Central memory CD4-positive, alpha-beta T cell (primary cell): ENCODE measurements at regions not wholly inside any gene's neighbourhood (a gene's known extent, or its start where the extent isn't known, plus 50 kb on each side); places are given as distances from the start of the nearest gene placed in this dataset.
"Not testable (repeated sequence)": the region's sequence is repeated elsewhere in the genome, so short reads cannot be mapped to it uniquely, and the experiment has no call there.

Source experiments
- DNase-seq: peaks from one replicate; pipeline ENCODE4 v3.0.0; 2022

- DNase-seq: peak; percentile 66
Observed at GRCh38 chr2:44087036-44087713, 81.5 kb upstream of the PPM1B start.

DNA sequence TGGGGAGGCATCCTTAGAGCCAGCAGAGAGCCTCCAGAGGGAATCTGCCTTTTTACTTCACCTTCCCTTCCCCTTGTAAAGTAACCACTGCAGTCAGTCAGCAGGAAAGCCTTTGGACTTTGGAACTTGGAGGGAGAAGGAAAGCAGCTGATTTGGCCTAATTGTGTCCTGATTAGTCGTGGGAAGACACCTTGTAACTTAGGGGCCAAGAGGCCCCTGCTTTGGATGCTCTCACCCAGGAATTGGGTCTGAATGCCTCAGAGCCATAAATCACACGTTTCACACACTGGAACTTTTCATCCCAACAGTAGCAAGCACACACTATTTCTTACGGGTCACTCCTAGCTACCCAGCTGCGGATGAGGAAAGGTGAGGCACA lies 81.0 kb upstream of the PPM1B start:
- no peak for DNase-seq

DNA sequence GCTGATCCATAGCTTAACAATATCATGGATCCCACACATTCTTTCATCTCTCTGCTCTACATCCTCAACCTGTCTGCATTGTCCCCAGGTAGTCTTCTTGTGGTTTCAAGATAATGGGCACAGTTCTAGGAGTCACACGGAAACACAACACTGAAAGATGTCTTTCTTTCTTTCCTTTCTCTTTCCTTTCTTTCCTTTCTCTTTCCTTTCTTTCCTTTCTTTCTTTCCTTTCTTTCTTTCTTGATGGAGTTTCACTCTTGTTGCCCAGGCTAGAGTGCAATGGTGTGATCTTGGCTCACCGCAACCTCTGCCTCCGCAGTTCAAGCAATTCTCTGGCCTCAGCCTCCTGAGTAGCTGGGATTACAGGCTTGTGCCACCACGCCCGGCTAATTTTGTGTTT lies 76.2 kb upstream of the PPM1B start:
- DNase-seq: not testable (repeated sequence)

GRCh38 chr2:44093970-44094369 lies 74.7 kb upstream of the PPM1B start:
- DNase-seq: no peak

GRCh38 chr2:44097322-44097907 lies 71.3 kb upstream of the PPM1B start:
- no peak for DNase-seq

DNA sequence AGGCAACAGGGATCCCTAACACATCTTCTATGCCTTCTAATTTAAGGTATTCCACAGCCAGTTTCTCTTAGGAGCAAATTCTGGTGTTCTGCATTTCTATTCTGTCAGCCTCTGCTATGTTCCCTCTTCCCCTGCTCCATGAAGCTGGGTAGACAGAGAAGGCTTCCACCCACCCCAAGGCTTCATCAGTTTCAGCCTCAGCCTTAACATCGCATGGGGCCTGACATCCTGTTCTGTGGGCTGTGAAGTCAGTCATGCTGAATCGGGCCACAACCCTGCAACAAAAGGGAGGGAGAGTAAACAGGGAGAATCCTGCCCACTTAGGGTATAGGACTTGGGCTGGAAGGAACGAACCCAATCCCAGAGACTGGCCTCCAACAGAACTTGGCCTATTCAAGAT lies 70.6 kb upstream of the PPM1B start:
- DNase-seq: no peak

DNA sequence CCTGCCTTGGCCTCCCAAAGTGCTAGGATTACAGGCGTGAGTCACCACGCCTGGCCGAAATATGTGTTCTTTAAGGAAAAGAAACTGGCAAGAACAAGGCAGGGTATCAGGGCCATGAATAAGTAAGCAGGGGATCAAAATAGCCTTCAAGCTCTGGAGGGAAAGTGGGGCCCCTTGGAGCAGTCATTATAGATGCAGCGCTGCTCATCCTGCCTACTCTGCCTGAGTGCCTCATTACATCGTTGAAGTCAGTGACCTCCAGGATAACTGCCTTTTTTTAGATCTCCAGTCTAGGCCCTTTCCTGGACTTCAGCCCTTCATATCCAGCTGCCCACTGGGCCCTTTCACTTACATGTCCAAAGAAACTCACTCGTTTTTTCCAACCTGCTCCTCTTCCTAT lies 69.8 kb upstream of the PPM1B start:
- DNase-seq: no peak

DNA sequence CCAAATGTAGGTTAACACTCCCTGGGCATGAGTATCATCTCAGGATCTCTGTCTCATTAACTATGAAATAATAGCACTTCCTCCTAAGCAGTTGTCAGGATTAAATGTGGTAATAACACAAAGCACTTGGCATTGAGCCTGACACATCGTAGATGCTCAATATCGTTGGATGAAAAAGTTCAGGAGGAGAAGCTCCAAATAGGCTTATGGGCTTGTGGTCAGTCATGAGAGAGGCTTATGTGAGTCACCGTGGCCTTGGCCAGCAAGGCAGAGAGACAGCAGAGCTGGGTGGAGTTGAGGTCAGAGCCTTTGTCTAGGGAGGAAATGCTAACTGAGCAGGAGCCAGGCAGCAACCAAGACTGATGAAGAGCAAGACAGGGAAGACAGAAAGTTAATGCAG lies 68.3 kb upstream of the PPM1B start:
- DNase-seq: no peak

DNA sequence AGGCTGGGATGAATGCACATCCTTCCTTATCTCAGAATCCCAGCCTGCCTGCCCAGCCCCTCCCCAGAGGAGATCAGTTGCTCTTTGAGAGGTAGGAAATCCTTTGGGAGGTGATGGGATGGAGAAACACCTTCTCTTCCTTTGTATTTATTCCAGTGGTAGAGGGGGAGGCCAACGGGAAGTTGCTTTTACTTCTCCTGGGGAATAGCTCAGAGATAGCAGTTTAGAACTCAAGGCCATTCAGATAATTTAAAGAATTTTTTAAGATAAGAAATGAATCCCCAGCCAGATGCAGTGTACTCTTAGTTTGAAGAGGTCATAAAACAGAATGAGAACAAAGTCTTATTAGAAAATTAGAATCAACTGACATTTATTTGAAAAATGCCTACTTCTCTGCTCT lies 67.4 kb upstream of the PPM1B start:
- DNase-seq: no peak

- no peak for DNase-seq
Observed at GRCh38 chr2:44102790-44103562, 65.7 kb upstream of the PPM1B start.

DNA sequence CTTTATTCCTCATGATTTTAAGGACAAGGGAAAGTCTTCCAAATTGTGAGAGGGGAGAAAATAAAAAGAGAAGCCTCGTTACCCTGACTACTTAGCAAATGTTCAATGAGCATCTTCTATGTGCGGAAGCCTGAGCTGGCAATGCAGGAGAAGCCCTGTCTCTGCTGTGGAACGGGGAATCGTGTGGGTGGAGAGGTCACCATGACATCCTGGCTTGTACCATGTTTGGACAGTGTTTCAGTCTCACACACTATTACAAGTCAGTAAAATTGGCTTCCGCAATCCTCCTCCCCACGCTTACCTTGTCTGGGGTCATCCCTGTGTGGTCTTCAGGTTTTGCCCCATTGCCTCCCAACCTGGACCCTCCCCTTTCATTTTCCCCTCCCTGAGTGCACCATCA lies 65.0 kb upstream of the PPM1B start:
- DNase-seq: no peak

DNA sequence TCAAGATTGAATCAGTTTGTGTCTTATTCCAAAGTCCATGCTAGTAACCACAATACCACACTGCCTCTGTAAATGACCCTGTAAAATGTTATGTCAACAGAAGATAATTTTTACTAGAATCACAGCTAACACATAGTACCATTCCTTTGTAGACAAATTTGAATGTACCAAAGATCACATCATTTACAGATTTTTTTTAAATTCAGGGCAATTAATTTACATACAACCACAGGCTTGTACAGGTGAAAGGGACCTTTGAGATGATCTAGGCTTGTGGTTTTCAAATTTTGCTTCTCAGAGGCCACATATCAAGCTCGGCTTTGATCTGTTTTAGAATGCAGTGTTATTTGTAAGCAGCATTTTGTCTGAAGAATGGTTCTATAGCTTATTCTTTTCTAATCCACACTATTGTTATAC lies 63.8 kb upstream of the PPM1B start:
- no peak for DNase-seq

GRCh38 chr2:44106509-44106908 lies 62.2 kb upstream of the PPM1B start:
- not testable (repeated sequence) for DNase-seq

DNA sequence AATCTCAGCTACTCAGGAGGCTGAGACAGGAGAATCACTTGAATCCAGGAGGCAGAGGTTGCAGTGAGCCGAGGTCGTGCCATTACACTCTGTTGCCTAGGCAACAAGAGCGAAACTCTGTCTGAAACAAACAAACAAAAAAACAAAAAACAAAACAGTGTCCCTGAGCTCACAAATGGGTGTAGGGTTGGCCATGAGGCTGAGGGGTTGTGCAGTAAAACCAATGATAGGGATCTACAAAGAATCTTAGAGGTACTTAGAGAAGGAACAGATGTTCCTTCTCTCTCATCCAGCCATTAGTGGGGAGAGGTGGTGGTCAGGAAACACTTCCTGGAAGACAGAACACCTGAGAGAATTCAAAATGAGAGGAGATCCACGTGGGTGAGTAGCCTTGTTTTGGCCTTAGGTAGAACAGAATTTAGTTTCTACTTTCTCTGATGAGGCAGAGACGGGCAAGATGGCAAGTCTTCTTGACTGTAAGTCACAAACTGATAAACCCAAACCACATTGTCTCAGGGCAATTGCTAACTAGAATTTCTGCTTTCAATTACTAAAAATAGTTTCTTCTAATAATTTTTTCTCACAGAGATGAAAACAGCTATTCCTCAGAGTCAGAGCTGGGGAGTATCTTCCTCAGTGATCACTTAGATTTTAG lies 61.5 kb upstream of the PPM1B start:
- DNase-seq: no peak

GRCh38 chr2:44107974-44108373 lies 60.7 kb upstream of the PPM1B start:
- DNase-seq: no peak

- no peak for DNase-seq
Observed at GRCh38 chr2:44109166-44109565, 59.5 kb upstream of the PPM1B start.

DNA sequence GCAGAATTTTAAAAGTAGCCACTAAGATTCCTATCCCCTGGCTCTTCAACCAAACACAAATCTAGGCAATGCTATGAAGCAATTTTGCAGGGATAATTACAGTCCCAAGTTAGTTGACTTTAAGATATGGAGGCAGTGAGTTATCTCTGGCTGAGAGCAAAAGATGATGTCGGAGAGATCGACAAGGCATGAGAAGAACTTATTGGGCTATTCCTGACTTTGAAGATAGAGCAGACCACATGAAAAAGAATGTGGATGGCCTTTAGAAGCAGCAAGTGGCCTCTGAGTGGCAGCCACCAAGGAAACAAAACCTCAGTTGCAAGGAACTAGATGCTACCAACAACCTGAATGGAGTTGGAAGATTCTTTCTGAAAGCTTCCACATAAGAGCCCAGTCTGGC lies 58.2 kb upstream of the PPM1B start:
- no peak for DNase-seq

DNA sequence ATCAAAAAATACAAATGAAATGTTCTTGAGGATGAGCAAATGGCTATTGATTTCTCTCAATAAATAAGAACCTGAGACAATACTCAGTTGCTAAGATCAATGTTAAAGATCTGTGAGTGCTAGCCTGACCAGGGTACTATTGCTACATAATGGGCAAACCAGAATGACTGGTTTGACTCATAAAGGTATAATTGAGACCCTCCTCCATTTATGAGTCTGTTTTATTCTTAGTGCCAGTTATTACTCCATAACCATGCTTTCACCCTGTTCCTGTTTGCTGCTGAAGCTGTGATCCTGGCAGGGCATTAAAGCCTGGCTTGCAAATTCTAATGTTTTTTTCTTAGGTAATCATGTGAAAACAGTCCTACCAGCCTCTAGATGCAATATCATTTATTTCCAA lies 56.6 kb upstream of the PPM1B start:
- no peak for DNase-seq

DNA sequence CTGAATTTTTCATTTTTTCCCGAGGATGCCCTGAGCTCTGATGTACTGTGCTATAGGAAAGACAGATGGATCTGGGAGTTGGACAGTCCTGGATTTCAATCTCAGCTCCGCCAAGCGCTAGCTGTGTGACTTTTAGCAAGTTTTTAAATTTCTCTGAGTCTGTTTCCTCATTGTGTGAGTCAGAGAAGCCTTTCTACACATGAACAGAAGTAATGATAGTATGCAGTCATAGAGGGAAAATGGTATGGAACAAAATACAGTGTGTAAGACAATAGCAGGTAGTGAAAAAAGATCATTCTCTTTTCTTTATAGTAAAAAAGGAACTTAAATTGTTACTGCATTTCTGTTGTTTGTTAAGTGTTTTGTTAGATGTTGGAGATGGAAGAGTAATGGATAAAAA lies 52.4 kb upstream of the PPM1B start:
- DNase-seq: no peak

- no peak for DNase-seq
Observed at GRCh38 chr2:44118257-44118656, 50.4 kb upstream of the PPM1B start.
